PFSK-1 (cell line): ENCODE measurements at regions not wholly inside any gene's neighbourhood (a gene's known extent, or its start where the extent isn't known, plus 50 kb on each side); places are given as distances from the start of the nearest gene placed in this dataset.

ENCODE experiments used
- FOXP2 ChIP-seq: optimal IDR thresholded peaks from 2 replicates; pipeline ENCODE3; 2011; ENCODE audit warnings: borderline replicate concordance, control low read depth, inconsistent platforms; ENCODE audit not compliant: insufficient read depth; ENCODE audit errors: extremely low read length, extremely low read depth
- POLR2AphosphoS5 ChIP-seq: IDR thresholded peaks from 2 replicates; pipeline ENCODE4 v1.6.1; 2012; ENCODE audit warnings: low read depth, mild to moderate bottlenecking, control low read depth, low read length, moderate library complexity
- SIN3A ChIP-seq: IDR thresholded peaks from 2 replicates; pipeline ENCODE4 v1.6.1; 2012; ENCODE audit warnings: mild to moderate bottlenecking, low read length, moderate library complexity, borderline replicate concordance; ENCODE audit not compliant: insufficient read depth
- TAF1 ChIP-seq: IDR thresholded peaks from 2 replicates; pipeline ENCODE4 v1.6.1; 2012; ENCODE audit warnings: low read length, control low read depth, borderline replicate concordance; ENCODE audit not compliant: insufficient read depth
- TF ChIP-seq, protein P1 (sequence below), 2 experiments: IDR thresholded peaks; 2 replicates each; pipeline versions ENCODE4 v1.6.1 to v1.8.0; 2011 to 2012; ENCODE audit warnings: low read depth in 2 of 2, low read length in 2 of 2, control low read depth in 1 of 2, inconsistent platforms in 1 of 2, mild to moderate bottlenecking in 1 of 2, moderate library complexity in 1 of 2; ENCODE audit not compliant: insufficient read depth in 1 of 2

DNA sequence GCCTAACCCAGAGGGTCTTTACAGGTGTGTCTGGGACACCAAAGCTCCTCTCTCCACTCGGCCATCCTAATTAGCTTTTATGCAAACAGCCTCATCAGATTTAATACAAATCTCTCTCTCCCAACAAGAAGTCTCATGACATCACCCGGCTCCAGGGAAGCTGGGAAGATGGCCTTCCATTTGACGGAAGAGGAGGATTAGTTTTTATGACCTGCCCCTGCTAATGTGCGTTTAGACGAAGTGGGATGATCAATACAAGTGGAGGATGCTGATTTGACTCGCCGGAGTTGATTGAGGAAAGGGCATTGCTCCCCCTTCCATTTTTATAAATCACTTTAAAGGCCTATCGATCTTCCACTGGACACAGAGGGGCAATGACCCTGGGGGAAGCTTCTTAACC is 239.2 kb downstream of the BCL11B start:
- TF ChIP-seq SIN3A (no peak), POLR2AphosphoS5 (no peak), FOXP2 (no peak), TAF1 (no peak)
- TF ChIP-seq, protein P1, sequence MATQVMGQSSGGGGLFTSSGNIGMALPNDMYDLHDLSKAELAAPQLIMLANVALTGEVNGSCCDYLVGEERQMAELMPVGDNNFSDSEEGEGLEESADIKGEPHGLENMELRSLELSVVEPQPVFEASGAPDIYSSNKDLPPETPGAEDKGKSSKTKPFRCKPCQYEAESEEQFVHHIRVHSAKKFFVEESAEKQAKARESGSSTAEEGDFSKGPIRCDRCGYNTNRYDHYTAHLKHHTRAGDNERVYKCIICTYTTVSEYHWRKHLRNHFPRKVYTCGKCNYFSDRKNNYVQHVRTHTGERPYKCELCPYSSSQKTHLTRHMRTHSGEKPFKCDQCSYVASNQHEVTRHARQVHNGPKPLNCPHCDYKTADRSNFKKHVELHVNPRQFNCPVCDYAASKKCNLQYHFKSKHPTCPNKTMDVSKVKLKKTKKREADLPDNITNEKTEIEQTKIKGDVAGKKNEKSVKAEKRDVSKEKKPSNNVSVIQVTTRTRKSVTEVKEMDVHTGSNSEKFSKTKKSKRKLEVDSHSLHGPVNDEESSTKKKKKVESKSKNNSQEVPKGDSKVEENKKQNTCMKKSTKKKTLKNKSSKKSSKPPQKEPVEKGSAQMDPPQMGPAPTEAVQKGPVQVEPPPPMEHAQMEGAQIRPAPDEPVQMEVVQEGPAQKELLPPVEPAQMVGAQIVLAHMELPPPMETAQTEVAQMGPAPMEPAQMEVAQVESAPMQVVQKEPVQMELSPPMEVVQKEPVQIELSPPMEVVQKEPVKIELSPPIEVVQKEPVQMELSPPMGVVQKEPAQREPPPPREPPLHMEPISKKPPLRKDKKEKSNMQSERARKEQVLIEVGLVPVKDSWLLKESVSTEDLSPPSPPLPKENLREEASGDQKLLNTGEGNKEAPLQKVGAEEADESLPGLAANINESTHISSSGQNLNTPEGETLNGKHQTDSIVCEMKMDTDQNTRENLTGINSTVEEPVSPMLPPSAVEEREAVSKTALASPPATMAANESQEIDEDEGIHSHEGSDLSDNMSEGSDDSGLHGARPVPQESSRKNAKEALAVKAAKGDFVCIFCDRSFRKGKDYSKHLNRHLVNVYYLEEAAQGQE (IDR thresholded peaks at IDR 0.05; ENCODE audit: insufficient read depth in 1 of 2, low read depth in 2 of 2, low read length in 2 of 2), result no peak

DNA sequence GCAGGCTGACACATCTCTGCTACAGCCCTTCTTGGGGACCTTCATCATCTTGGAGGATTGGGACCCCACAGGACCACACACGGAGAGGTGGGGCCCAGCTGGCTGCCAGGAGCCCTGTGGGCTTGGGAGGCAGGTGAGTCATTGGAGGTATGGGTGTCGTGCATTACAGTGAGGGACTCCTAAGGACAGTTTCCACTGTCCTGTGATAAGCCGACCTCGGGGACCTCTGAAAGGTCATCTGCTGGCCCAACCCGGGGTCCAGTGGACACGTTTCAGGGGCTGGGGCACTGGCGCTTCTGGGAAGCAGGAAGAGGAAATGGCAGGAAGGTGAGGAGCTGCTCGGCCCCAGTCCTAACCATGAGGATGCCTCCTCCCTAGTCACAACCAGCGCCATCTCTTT is 238.0 kb downstream of the BCL11B start:
- TF ChIP-seq, protein P1 (IDR thresholded peaks at IDR 0.05; ENCODE audit: insufficient read depth in 1 of 2, low read depth in 2 of 2, low read length in 2 of 2), result no peak
- TF ChIP-seq SIN3A, result no peak
- TF ChIP-seq TAF1, result no peak
- TF ChIP-seq FOXP2, result no peak
- no peak for TF ChIP-seq POLR2AphosphoS5

DNA sequence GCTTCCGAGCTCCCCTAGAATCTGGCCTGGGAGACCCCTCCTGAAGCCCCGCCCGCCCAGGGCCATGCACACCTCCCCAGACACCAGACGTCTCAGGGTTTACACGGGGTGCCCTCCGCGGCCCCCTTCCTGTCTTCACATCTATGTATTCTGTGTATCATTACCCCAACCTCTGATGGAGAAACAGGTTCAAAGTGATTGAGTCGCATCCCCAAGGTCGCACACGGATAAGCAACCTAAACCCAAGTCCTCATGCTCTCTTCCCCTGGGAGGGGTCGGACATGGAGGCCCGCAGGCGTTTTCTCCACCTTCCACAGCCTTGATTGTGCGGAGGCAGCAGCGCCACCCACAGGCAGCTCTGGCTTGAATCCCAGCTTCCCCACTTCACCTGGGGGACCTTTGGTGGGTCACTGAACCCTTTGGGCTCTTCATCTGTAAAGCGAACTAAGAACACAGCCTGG is 237.3 kb downstream of the BCL11B start:
- TF ChIP-seq FOXP2 (no peak), POLR2AphosphoS5 (no peak), TAF1 (no peak), SIN3A (no peak)
- TF ChIP-seq, protein P1 (IDR thresholded peaks at IDR 0.05; ENCODE audit: insufficient read depth in 1 of 2, low read depth in 2 of 2, low read length in 2 of 2), result no peak

DNA sequence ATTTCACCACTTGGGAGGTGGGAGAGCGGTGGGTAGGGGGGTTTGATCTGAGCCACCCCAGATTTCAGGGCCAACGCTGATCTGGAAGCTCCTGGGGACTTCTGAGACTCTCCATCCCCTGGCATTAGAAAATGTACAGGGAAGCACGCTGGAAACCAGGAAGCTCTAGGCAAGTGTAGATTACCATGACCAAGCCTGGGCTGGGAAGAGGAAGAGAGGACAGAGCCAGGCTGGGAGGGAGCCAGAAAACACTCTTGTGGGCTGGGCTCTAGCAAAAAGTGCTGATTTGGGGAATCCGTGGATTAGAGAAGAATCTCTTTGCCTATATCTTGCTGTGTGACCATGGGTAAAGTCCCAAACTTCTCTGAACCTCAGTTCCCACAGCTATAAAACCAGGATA is 236.7 kb downstream of the BCL11B start:
- TF ChIP-seq FOXP2 (no peak), SIN3A (no peak), TAF1 (no peak), POLR2AphosphoS5 (no peak)
- TF ChIP-seq, protein P1 (IDR thresholded peaks at IDR 0.05; ENCODE audit: insufficient read depth in 1 of 2, low read depth in 2 of 2, low read length in 2 of 2), result no peak

DNA sequence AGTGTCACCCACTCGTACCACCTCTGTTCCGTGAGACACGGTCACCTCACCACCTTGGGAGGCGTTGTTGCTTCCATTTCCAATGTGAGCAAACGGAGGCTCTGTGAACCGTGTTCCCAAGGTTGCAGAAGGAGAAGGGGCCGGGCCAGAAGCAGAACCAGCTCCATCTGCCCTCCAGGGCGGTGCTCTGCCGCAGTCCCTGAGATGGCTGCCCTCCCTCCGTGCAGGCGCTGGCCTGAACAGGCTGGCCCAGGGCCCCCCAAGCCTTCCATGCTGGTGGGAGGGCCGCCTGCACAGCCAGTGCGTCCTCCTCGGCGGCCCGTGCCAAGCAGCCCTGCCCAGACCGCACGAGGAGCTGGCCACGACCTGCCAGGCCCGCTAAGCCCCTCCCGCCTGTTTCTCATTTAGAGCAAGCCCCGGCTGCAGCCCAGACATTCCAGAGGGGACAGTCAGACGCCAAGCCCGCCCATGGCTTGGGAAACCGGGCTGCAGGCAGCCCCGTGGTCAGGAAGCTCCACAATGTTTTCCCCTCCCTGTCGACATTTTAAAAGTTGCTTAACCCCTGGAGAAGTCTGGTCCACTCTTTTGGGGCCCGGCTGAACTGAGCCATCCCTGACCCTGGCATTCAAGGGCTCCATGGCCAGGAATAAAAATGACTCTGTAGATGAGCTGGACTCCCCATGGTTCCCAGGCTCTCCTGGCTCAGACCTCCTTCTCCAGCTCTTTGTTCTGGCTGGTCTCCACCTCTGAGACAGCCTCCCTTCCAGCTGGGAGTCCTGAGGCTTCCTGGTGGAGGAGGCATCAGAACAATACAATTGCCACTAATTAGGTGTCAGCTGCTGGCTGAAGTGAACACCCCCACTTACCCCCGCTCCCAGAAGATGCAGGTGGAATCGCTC is 236.0 kb downstream of the BCL11B start:
- no peak for TF ChIP-seq POLR2AphosphoS5
- TF ChIP-seq TAF1, result no peak
- no peak for TF ChIP-seq SIN3A
- TF ChIP-seq, protein P1 (IDR thresholded peaks at IDR 0.05; ENCODE audit: insufficient read depth in 1 of 2, low read depth in 2 of 2, low read length in 2 of 2), result no peak
- no peak for TF ChIP-seq FOXP2
